HG02852 (cell line): ENCODE measurements at regions not wholly inside any gene's neighbourhood (a gene's known extent, or its start where the extent isn't known, plus 50 kb on each side); places are given as distances from the start of the nearest gene placed in this dataset.
"Not testable (repeated sequence)": the region's sequence is repeated elsewhere in the genome, so short reads cannot be mapped to it uniquely, and the experiment has no call there.

Source experiments
- ATAC-seq: cut with Tn5 transposase; IDR thresholded peaks from one replicate; pipeline ENCODE4 v1.9.1; 2021; ENCODE audit warnings: mild to moderate bottlenecking, moderate library complexity; ENCODE audit not compliant: unreplicated experiment

DNA sequence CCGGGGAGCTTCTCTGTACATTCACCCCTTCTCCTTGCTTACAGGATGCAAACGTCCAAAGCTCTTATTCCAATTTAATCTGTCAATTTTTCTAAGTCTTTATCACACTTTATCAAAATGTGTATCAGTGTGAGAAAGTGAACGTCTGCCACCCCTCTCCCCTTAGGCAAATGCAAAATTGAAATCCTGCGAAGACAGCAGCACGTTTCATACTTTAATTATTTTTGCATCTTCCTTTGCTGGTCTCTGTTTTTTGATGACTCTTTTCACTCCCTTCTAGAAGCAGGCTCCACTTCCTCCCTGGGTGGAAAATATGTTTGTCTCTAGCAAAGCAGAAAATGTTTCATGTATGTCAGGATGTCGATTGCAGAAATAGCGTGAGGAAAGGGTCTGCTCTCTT is 576.5 kb upstream of the BRINP1 start:
- no peak for ATAC-seq

DNA sequence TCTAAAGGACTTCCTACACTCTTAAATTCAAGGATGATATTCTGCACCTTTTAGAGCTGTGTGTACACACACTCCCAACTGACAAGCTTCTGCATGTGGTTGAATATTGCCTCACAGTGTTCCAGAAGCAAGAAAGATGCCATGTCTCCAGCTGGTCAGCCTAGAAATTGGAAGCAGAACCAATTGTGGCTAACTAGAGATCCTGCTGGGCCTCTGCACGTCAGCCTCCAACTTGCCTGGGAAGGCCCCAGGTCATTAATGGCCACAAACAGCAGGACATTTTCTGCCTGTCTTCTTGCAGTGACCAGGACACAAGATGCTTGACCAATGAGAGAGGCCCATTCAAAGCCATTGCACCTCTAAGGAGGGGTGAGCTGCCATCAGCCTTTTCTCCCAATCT is 571.9 kb upstream of the BRINP1 start:
- ATAC-seq, result no peak

DNA sequence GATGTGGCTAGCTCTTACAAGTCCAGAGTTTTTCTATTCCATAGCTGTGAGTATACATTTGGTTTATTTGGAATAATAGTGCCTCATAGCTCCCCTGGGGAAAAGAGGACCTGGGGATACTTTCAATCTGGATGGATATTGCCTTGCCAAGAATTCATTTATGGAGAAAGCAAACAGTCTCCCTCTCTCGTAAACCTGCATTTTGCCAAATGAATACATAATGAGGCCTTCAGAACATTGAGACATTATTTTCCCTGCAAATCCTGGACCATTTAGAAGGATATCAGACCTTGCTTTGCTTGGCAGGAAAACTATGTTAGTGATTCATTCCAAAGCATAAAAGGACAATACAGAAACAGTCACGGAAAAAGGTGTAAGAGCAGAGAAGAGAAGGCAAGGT is 569.6 kb upstream of the BRINP1 start:
- ATAC-seq, result no peak

DNA sequence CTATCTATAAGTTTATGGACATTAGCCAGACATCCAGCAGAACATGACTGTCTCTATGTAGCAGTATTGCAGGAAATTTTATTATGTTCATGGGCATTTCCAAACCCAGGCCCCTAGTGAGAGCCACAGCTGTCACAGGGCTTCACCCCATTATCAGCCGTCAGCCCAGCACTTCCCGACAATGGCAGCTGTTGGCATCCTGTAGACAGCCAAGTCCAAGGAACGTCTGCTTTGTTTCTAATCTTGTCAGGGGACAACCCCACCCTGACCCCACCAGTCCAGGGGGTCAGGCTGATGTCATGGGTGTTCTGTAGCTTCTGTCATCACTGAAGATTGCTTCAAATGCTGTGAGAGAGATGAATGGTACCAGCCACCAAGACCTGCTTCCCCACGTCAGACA is 565.3 kb upstream of the BRINP1 start:
- no peak for ATAC-seq

DNA sequence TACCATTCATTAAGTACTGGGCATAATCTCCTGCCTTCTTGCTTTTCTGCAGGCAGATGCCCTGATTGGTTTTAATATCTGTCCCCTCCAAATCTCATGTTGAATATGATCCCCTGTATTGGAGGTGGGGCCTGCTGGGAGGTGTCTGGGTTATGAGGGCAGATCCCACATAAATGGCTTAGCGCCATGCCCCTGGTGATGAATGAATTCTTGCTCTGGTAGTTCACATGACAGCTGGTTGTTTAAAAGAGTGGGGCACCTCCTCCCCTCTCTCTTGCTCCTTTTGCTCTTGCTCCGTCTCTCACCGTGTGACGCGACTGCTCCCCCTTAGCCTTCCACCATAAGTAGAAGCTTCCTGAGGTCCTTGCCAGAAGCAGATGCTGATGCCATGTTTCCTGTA is 564.0 kb upstream of the BRINP1 start:
- ATAC-seq, result no peak

DNA sequence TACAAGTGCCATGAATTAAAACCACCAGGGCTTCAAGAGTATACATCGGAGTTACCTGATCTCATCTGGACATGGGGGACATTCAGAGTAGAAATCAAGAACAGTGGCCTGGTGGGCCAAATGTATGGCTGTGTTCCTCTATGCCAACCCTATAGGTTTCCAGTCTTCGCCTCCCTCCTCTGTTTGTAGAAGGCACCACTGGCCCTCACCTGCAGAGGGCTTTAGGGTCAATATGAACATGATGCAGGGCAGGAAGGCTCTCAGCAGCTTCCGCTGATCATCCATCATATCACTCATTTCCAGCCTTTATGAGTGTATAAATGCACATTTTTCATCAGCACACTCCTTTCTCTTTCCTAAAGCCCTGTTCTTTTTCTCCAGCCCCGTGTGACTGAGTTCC is 555.5 kb upstream of the BRINP1 start:
- no peak for ATAC-seq

DNA sequence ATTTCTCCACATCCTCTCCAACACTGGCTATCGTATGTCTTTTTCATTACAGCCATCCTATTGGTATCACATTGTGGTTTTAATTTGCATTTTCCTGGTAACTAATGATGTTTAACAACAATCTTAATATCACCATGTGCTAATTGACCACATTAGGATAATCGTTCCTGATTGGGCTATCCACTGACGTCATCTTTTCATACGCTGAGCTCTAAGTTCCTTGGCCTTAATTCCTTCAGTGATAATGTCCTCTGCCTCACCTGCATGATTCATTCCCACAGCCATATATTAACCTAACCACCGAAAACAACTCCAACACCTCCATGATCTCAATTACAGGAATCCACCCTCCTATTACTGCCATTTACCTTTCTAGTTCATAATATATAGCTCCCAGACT is 547.9 kb upstream of the BRINP1 start:
- no peak for ATAC-seq

DNA sequence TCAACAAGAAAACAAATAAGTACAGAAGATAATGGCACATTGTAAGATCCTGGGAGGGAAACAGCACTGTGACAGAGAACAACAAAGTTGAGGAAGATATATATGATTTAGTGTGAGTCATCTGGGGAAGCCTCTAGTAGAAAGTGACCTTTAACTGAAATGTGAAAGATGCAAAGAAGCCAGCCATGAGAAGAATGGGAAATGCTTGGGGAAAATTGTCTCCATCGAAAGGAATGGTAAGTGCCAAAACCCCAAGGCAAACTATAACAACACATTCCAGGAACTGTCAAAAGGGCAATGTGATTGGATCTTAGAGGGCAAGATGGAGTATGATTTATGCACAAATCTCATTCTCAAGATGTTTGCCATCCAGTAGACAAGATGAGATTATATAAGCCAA is 537.8 kb upstream of the BRINP1 start:
- ATAC-seq, result no peak

DNA sequence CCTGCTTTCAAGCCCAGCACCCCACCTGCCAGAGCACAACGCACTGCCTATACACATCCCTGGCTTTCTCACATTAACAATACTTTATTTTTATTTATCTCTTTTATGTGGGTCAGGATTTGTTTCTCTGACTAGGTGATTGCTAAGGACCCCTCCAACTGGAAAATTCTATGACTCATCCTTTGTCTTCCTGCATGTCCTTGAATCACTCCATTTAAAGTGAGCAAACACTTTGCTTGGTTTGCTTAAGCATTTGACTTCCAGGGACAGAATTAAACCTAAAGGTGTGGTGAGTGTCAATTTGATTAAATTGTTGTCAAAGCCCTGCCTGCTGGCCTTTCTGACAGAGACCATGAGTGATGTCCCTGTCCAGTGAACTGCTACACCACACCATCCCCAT is 536.5 kb upstream of the BRINP1 start:
- ATAC-seq, result no peak

DNA sequence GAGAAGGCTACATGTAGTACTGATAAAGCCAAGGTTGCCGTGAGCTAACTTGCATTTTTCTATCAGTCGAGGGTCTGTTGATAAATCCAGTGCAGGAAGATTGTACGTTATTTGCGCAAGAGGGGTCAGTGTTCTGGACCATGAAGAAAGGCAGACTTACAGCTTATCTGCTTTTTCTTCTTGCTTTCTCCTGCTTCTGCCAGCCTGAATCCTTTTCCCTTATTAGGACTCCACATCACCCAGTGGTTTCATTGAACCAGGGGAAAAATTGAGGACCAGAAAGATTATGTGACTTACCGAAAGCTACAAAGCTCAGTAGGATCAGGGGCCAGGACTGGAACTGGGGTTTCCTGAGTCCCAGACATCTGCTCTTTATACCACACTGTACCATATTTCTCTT is 534.6 kb upstream of the BRINP1 start:
- ATAC-seq, result no peak

DNA sequence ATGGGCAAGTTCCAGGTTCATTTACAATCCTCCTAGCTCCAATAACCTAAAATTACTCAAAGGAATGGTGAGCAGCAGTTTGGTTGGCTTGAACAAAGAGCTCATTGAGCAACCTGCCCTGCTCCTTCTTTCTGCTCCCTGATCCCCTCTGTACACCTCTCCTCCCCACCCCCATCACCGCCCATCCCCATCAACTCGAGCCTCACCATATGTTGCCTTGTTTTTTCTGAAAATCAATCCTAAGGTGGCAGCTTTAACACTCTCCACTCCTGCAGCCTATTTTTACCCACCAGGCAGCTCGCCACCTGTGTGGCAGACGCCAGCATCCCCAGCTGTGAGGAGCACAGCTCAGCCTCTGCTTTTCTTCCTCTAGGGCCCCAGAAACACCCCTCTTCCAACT is 533.4 kb upstream of the BRINP1 start:
- ATAC-seq, result no peak

DNA sequence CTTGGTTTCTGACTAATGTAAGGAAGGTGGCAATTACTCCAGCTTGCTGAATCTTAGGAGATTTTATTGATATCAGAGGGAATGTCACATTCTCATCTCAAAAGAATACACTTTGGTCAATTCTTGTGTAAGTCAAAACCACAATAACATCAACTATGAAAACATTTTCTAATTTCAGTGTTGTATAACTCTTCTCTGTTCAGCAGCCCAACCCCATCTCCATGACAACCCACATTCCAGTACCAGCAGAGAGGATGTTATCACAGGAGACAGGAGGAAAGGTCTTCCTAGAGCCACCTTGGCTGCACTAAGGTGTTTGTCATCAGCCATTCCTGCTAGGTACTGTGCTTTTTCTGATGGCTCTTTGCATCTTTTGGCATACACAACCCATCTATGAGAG is 529.1 kb upstream of the BRINP1 start:
- ATAC-seq, result no peak

DNA sequence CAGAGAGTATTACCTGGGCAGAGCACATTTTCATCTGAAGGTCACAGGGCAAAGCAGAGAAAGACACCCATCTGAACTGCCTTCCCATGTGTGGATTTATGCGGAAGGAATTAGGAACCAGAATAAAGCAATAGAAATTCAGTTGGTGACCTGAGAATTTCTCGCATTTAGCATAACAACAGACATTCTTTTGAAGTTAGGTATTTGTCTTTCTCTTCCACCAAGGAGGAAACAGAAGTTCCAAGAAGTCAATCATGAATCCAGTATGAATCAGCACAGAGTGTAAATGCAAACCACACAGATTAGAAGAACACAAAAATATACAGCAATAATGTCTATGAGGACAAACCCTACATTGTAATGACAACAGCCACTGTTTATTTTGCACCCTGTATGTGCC is 515.2 kb upstream of the BRINP1 start:
- no peak for ATAC-seq

DNA sequence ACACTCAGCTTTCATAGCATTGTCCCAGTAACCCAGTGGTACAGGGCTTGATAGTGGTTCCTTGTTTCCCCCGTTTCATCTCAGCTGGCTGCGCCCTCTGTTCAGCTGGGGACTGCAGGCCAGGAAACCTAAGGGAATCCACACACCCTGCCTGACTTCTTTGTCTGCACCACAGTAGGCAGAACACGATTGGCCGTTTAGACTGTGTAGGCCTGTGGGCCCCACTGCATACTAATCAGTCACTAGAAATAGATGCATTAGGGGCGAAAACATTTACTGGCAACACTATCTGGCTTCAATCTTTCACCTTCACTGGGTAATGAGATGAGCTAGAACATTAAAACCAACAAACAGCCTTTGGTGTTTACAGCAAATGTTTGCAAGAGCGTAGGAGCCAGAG is 512.7 kb upstream of the BRINP1 start:
- ATAC-seq, result no peak

DNA sequence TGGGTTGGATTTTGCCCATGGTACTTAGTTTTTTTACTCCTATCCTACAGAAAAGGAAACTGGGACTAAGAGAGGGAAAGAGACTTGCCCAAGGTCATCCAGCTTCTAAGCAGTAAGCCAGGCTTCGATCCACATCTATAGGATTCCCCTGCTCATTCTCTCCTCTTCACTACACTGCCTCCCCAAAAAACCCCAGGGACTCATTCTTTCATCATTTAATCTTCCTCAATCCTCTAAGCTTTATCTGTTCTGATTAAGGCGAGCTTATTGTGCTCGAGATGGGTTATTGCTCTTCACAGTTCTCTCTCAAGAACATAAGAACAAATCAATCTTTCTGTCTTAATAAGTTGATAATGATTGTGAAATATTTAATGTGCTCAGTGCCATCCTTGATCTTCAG is 511.1 kb upstream of the BRINP1 start:
- no peak for ATAC-seq

DNA sequence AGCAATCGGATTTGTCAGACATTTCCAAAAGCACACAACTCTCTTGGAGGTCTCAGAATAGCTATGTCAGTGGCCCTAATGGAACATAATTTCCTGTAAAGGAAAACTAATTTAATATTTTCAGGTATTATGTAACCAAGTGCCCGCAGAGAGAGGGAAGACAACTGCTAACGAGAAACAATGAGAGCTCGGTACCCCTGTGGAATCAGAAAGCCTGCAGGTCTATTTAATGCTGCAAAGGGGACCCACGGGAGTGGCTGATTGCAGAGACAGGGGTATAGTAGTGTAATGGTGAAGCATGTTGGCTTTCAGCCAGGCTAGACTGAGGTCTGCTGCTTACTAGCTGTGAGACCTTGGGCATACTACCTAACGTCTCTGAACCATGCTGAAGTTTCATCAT is 508.1 kb upstream of the BRINP1 start:
- no peak for ATAC-seq

DNA sequence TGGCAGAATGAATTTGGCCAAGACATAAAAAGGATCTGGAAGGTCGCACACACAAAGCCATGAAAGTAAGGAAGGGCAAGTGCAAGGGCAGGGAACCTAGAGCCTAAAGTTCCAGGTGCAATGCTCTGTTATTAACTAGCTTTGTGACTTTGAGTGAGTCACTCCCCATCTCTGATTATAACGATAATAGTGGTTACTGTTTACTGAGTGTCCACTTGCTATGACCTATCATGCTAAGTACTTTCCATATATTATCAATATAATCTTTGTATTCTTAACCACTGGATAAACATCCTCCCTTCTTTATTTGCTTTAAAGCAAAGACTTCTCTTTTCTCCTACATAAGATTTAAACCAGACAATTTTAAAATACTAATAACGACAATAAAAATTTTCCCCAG is 504.6 kb upstream of the BRINP1 start:
- ATAC-seq, result no peak

DNA sequence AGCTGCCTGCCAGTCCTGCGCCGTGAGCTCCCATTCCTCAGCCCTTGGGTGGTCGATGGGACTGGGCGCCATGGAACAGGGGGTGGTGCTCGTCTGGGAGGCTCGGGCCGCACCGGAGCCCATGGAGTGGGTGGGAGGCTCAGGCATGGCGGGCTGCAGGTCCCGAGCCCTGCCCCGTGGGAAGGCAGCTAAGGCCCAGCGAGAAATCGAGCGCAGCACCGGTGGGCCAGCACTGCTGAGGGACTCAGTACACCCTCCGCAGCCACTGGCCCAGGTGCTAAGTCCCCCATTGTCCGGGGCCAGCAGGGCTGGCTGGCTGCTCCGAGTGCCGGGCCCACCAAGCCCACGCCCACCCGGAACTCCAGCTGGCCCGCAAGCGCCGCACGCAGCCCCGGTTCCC is 501.0 kb upstream of the BRINP1 start:
- ATAC-seq, result not testable (repeated sequence)

DNA sequence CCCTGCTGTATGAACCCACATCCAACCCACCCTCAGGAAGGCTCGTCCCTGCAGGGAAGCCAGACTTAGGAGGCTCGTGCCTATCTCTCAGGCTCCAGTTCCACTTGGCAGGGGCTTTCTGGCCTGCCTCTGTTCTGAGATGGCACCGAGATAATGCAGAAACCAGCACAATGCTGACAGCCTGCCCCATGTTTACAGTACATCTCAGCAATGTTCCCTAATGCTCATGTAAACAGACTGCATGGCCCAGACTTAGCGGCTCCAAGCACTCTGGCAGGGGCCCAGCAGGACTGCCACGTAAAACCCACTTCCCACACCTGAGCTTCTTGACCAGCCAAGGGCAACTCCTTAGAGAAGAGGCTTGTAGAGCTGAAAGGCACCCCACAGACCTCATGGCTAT is 499.5 kb upstream of the BRINP1 start:
- no peak for ATAC-seq

DNA sequence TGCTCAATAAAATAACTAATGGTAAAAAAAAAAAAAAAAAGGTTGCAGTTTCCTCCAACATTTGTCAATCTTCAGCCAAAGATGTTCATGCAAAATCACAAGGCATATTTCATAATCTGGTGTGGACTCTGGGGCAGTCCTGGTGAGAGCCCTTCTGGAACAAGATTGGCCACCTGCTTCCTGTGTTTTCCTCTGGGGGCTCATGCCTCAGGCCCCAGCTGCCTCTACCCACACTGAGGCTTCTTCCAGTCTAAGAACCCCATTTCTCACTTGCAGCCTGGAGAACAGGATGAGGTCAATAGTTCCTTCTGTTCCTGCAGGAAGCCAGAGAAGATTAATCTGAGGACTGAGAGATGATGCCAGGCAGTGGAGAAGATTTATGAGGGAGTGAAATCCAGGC is 492.6 kb upstream of the BRINP1 start:
- no peak for ATAC-seq

DNA sequence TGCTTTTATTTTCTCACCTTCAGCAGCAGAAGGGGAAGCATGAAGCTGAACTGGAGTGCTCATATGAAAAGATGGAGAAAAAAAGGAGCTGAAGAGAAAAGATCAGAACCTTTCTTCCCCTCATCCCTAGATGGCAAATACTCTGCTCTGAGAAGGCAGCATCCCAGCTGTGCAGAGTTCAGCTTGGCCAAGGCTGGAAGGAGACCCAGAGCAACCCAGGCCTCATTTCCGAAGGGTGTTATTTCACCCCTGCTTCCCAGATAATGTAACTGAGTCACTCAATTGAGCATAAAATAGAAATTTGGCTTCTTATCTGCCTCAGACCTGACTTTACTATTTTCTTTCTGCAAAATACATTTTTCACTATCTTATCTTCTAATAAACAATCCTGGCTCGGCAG is 489.9 kb upstream of the BRINP1 start:
- ATAC-seq, result no peak

DNA sequence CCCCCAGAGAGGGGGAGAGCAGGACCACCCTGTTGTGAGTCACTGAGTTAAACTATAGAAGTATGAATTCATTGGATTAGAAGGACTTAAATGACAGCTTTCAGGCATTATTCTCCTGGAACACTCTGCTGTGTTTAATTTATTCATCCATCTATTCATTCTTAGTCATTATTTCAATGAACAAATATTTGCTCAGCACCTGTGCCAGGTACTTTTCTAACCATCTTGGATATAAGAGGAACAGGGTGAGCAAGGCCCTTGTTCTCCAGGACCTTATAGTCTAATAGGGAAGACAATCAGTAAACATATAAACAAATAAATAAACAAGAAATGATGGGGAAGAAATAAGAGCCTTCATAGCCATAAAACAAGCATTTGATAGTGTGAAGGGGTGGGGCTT is 483.9 kb upstream of the BRINP1 start:
- no peak for ATAC-seq

DNA sequence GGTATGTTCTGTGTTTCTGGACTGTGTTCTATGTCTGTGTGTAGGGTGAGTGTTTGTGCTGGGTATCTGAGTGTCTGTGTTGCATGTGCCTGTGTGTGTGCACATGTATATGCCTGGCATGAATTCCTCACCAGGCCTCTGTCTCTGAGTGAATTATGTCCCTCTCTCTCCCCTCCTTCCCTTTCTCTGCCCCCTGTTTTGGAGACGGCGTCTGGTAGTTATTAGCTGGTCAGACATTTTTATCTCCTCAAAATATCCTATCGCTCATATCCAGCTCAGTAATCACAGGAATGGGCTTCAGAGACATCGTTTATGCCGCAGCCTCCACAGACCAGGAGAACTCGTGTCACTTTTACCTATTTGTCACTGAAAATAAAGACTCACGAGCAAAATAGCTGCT is 483.2 kb upstream of the BRINP1 start:
- ATAC-seq, result no peak

DNA sequence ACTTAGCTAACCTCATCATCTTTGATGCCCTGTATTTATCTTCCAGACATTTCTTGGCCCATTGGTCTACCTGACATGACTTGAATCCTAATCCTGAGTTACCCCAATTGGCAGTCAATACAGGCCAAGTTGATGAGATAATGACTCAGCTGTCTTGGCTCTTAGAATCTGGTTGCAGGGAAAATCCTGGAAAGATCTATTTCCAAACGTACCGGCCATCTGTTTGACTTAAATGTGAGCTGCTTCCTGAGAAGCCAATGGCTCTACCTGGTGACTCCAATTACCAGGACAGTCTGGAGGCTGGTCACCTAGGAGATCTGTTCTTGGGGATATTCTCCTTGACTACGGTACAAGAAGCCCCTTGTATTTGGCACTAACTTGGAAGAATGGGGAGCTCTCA is 475.2 kb upstream of the BRINP1 start:
- no peak for ATAC-seq
